SU-DHL-6 (cell line): ENCODE measurements at regions not wholly inside any gene's neighbourhood (a gene's known extent, or its start where the extent isn't known, plus 50 kb on each side); places are given as distances from the start of the nearest gene placed in this dataset.

ENCODE experiments used
- H2AFZ ChIP-seq: fragments of 200-600 bp; sonication (generic); 2 replicates; pipeline ENCODE4 v1.6.1; 2014; ENCODE audit warnings: low read depth, mild to moderate bottlenecking, moderate library complexity, mixed read lengths, antibody characterized with exemption, low read length; ENCODE audit not compliant: severe bottlenecking
- H3F3A ChIP-seq: fragments of 200-600 bp; shearing (Covaris generic); 2 replicates; pipeline ENCODE4 v1.6.0; 2016; ENCODE audit warnings: antibody characterized with exemption, mild to moderate bottlenecking; ENCODE audit not compliant: insufficient read depth
- H3K27ac ChIP-seq: fragments of 200-600 bp; sonication (generic); 2 replicates; pipeline ENCODE4 v1.5.1; 2016; ENCODE audit warnings: low read depth, mild to moderate bottlenecking, low read length, moderate library complexity, mixed read lengths
- H3K27me3 ChIP-seq: fragments of 200-600 bp; sonication (generic), shearing (Covaris generic); 2 replicates; pipeline ENCODE4 v1.6.0; 2014; ENCODE audit warnings: mild to moderate bottlenecking, low read length
- H3K36me3 ChIP-seq: fragments of 200-600 bp; sonication (generic); 2 replicates; pipeline ENCODE4 v1.6.1; 2014; ENCODE audit warnings: mild to moderate bottlenecking, low read length, mixed read lengths
- H3K4me2 ChIP-seq: fragments of 300-600, 200-600 bp; shearing (Covaris generic), sonication (generic); 2 replicates; pipeline ENCODE4 v1.6.0; 2014; ENCODE audit warnings: low read length, low read depth, mild to moderate bottlenecking; ENCODE audit not compliant: poor library complexity, severe bottlenecking
- H3K4me3 ChIP-seq: fragments of 200-600 bp; sonication (generic); 2 replicates; pipeline ENCODE4 v1.5.1; 2014; ENCODE audit warnings: antibody characterized with exemption, low read length, mild to moderate bottlenecking, mixed read lengths; ENCODE audit not compliant: insufficient read depth, poor library complexity, severe bottlenecking
- H3K79me2 ChIP-seq: fragments of 200-600 bp; sonication (generic); 2 replicates; pipeline ENCODE4 v1.6.1; 2014; ENCODE audit warnings: mild to moderate bottlenecking, low read length, moderate library complexity; ENCODE audit not compliant: insufficient read depth
- H3K9ac ChIP-seq: fragments of 200-600 bp; sonication (generic); 2 replicates; pipeline ENCODE4 v1.7.0; 2014; ENCODE audit warnings: mild to moderate bottlenecking, low read length
- H3K9me2 ChIP-seq: fragments of 200-600 bp; sonication (generic); replicated peaks from 2 replicates; pipeline ENCODE4 v1.6.1; 2014; ENCODE audit warnings: low read length; ENCODE audit not compliant: insufficient read depth
- H3K9me3 ChIP-seq: fragments of 200-600 bp; sonication (generic); 2 replicates; pipeline ENCODE4 v1.6.1; 2014; ENCODE audit warnings: low read length, mixed read lengths; ENCODE audit not compliant: insufficient read depth
- H4K20me1 ChIP-seq: fragments of 200-600 bp; sonication (generic); 2 replicates; pipeline ENCODE4 v1.6.1; 2014; ENCODE audit warnings: low read depth, mild to moderate bottlenecking, antibody characterized with exemption, low read length, moderate library complexity, mixed read lengths
- CTCF ChIP-seq: fragments of 200-600 bp; sonication (generic); IDR thresholded peaks from one replicate; pipeline ENCODE4 v1.5.1; 2017; ENCODE audit warnings: antibody characterized with exemption, mild to moderate bottlenecking, low read length, moderate library complexity; ENCODE audit not compliant: insufficient read depth, poor library complexity, severe bottlenecking
- EZH2phosphoT487 ChIP-seq: fragments of 200-600 bp; sonication (generic), shearing (Covaris generic); conservative IDR thresholded peaks from 2 replicates; pipeline ENCODE4 v1.6.1; 2018; ENCODE audit warnings: mild to moderate bottlenecking, antibody characterized with exemption, low read length, moderate library complexity, mixed read lengths

DNA sequence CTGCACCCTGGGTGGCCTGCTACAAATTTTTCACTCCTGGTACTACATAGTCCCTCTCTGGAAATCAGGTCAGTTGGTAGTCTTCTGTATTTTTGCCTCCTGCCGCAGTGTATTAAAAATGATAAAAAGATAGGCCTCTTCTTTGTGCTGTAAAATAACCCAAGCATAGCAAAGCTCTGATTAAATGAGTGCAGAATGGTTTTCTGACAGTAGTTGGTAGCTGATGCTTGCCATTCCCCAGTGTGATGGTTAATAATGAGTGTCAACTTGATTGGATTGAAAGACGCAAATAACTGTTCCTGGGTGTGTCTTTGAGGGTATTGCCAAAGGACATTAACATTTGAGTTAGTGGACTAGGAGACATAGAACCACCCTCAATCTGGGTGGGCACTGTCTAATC is 264.4 kb upstream of the ZNF717 start:
- no peak overlapping the region for H3K4me2 ChIP-seq
- H3K27me3 ChIP-seq: no peaks in the 10 kb centered on the region
- H3K79me2 ChIP-seq: no peaks in the 10 kb centered on the region
- H3K9me2 ChIP-seq: no peaks in the 10 kb centered on the region
- H3F3A ChIP-seq: no peaks in the 10 kb centered on the region
- no peak overlapping the region for H3K27ac ChIP-seq
- no peaks in the 10 kb centered on the region for H4K20me1 ChIP-seq
- no peak overlapping the region for H3K4me3 ChIP-seq
- TF ChIP-seq EZH2phosphoT487: no peak
- TF ChIP-seq CTCF: no peak
- H3K9me3 ChIP-seq: no peaks in the 10 kb centered on the region
- H3K36me3 ChIP-seq: no peaks in the 10 kb centered on the region
- no peak overlapping the region for H3K9ac ChIP-seq
- H2AFZ ChIP-seq: no peak overlapping the region

- no peak overlapping the region for H3K27ac ChIP-seq
- no peaks in the 10 kb centered on the region for H3K9me2 ChIP-seq
- TF ChIP-seq EZH2phosphoT487: no peak
- TF ChIP-seq CTCF: no peak
- no peaks in the 10 kb centered on the region for H3F3A ChIP-seq
- no peak overlapping the region for H3K4me2 ChIP-seq
- H3K9ac ChIP-seq: no peak overlapping the region
- no peak overlapping the region for H2AFZ ChIP-seq
- H3K79me2 ChIP-seq: no peaks in the 10 kb centered on the region
- H3K27me3 ChIP-seq: no peaks in the 10 kb centered on the region
- no peaks in the 10 kb centered on the region for H4K20me1 ChIP-seq
- H3K36me3 ChIP-seq: no peaks in the 10 kb centered on the region
- H3K9me3 ChIP-seq: no peaks in the 10 kb centered on the region
- H3K4me3 ChIP-seq: no peak overlapping the region
Measured at GRCh38 chr3:76051145-76051544, 265.8 kb upstream of the ZNF717 start.

DNA sequence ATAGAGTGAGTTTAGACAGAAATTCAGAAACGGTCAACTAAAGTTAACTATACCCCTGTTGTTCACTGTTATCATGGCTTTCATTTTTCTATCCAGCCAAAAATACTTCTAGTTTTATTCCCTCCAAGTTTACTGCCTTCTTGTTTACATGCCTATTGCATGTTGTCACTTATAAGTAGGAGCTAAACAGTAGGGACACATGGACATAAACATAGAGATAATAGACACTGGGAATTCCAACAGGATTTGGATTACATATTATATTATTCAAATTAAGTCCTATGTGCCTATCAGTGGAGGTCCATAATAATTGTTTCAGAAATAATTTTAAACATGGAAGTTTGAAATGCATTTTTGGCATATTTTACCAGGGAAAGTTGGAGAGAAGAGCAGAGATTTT is 269.1 kb upstream of the ZNF717 start:
- Histone ChIP-seq H3K4me2 (no peak overlapping the region), H4K20me1 (no peaks in the 10 kb centered on the region), H3K4me3 (no peak overlapping the region), H3K9me2 (no peaks in the 10 kb centered on the region), H3K9ac (no peak overlapping the region), H3K27me3 (no peaks in the 10 kb centered on the region), H3K36me3 (no peaks in the 10 kb centered on the region), H3K79me2 (no peaks in the 10 kb centered on the region), H3K9me3 (no peaks in the 10 kb centered on the region), H3K27ac (no peak overlapping the region), H2AFZ (no peak overlapping the region), H3F3A (no peaks in the 10 kb centered on the region)
- TF ChIP-seq CTCF (no peak), EZH2phosphoT487 (no peak)

GRCh38 chr3:76061654-76062053 is 276.3 kb upstream of the ZNF717 start:
- TF ChIP-seq CTCF: no peak
- TF ChIP-seq EZH2phosphoT487: no peak
- Histone ChIP-seq H2AFZ (no peak overlapping the region), H3K4me2 (no peak overlapping the region), H3K9me3 (no peaks in the 10 kb centered on the region), H3F3A (no peaks in the 10 kb centered on the region), H3K9ac (no peak overlapping the region), H3K4me3 (no peak overlapping the region), H4K20me1 (no peaks in the 10 kb centered on the region), H3K36me3 (no peaks in the 10 kb centered on the region), H3K79me2 (no peaks in the 10 kb centered on the region), H3K9me2 (no peaks in the 10 kb centered on the region), H3K27me3 (no peaks in the 10 kb centered on the region), H3K27ac (no peak overlapping the region)
